Liver (tissue), 8 donors: ENCODE measurements at regions not wholly inside any gene's neighbourhood (a gene's known extent, or its start where the extent isn't known, plus 50 kb on each side); places are given as distances from the start of the nearest gene placed in this dataset.

ENCODE experiments used
- DNase-seq: peaks from one replicate; pipeline ENCODE4 v3.0.0-alpha.2; 2017; ENCODE audit warnings: low spot score
- H3K27ac ChIP-seq, 2 donors: one replicate each; pipeline ENCODE4 v1.7.0; 2013; ENCODE audit warnings: inconsistent platforms in 2 of 2, low read length in 2 of 2, control low read depth in 1 of 2, low read depth in 1 of 2, mild to moderate bottlenecking in 1 of 2
- H3K27me3 ChIP-seq, 4 donors: one replicate each; pipeline versions ENCODE4 v1.6.1 to v1.7.0; 2013; ENCODE audit warnings: low read length in 3 of 4, inconsistent platforms in 1 of 4, mild to moderate bottlenecking in 1 of 4, moderate library complexity in 1 of 4; ENCODE audit not compliant: control insufficient read depth in 4 of 4, insufficient read depth in 4 of 4
- H3K36me3 ChIP-seq, 4 donors: one replicate each; pipeline versions ENCODE4 v1.6.1 to v1.7.0; 2013; ENCODE audit warnings: low read length in 3 of 4, mild to moderate bottlenecking in 3 of 4, low read depth in 1 of 4, moderate library complexity in 1 of 4; ENCODE audit not compliant: control insufficient read depth in 4 of 4, insufficient read depth in 3 of 4
- H3K4me1 ChIP-seq, 4 donors: one replicate each; pipeline versions ENCODE4 v1.6.1 to v1.7.0; 2013; ENCODE audit warnings: low read length in 3 of 4, mild to moderate bottlenecking in 3 of 4, moderate library complexity in 1 of 4; ENCODE audit not compliant: control insufficient read depth in 4 of 4, insufficient read depth in 4 of 4
- H3K4me3 ChIP-seq, 3 donors: one replicate each; pipeline versions ENCODE4 v1.6.1 to v1.7.0; 2013; ENCODE audit warnings: low read length in 3 of 3, control low read depth in 1 of 3, low read depth in 1 of 3, mild to moderate bottlenecking in 1 of 3
- H3K9ac ChIP-seq, 2 donors: one replicate each; pipeline ENCODE4 v1.7.0; 2013; ENCODE audit warnings: low read length in 2 of 2, mild to moderate bottlenecking in 2 of 2, moderate library complexity in 2 of 2, control low read depth in 1 of 2, low read depth in 1 of 2
- H3K9me3 ChIP-seq, 4 donors: one replicate each; pipeline versions ENCODE4 v1.6.1 to v1.7.0; 2013; ENCODE audit warnings: low read length in 3 of 4; ENCODE audit not compliant: control insufficient read depth in 4 of 4
- EGR1 ChIP-seq, 2 donors: IDR thresholded peaks; 2 replicates each; pipeline ENCODE4 v1.6.1; 2016 to 2018; ENCODE audit warnings: antibody characterized with exemption in 2 of 2, low read depth in 2 of 2
- FOXA2 ChIP-seq: IDR thresholded peaks from 2 replicates; pipeline ENCODE4 v1.6.1; 2016; ENCODE audit warnings: antibody characterized with exemption
- GABPA ChIP-seq, 2 donors: IDR thresholded peaks in 1 of 2; conservative IDR thresholded peaks in 1 of 2; 2 replicates each; pipeline ENCODE4 v1.6.1; 2016; ENCODE audit warnings: antibody characterized with exemption in 2 of 2, mild to moderate bottlenecking in 1 of 2, moderate library complexity in 1 of 2
- NR2F2 ChIP-seq: IDR thresholded peaks from 2 replicates; pipeline ENCODE4 v1.6.1; 2016; ENCODE audit warnings: antibody characterized with exemption
- RAD21 ChIP-seq, 2 donors: IDR thresholded peaks; 2 replicates each; pipeline ENCODE4 v1.6.1; 2016; ENCODE audit warnings: antibody characterized with exemption in 2 of 2, mild to moderate bottlenecking in 2 of 2
- RXRA ChIP-seq, 2 donors: IDR thresholded peaks; 2 replicates each; pipeline ENCODE4 v1.6.1; 2017 to 2018; ENCODE audit warnings: antibody characterized with exemption in 2 of 2, mild to moderate bottlenecking in 1 of 2
- SP1 ChIP-seq: IDR thresholded peaks from 2 replicates; pipeline ENCODE4 v1.6.1; 2018; ENCODE audit warnings: antibody characterized with exemption, mild to moderate bottlenecking
- TAF1 ChIP-seq: conservative IDR thresholded peaks from 2 replicates; pipeline ENCODE4 v1.6.1; 2016; ENCODE audit warnings: antibody characterized with exemption, mild to moderate bottlenecking
- WGBS: extraction: QIAGEN DNeasy Blood & Tissue Kit; methylation state at CpG from one replicate; pipeline ENCODE4 v1.1.7; 2013; 5-methylcytosine and 5-hydroxymethylcytosine counted together
- TF ChIP-seq, protein P1 (sequence below): IDR thresholded peaks from 2 replicates; pipeline ENCODE4 v1.6.1; 2016; ENCODE audit warnings: antibody characterized with exemption
- TF ChIP-seq, protein P2 (sequence below): fragments of 150-350 bp; IDR thresholded peaks from 2 replicates; pipeline ENCODE4 v1.5.1; 2017; ENCODE audit warnings: improper control_type of control experiment, low read depth, low read length; ENCODE audit not compliant: missing input control
- TF ChIP-seq, protein P3 (sequence below): IDR thresholded peaks from 2 replicates; pipeline ENCODE4 v1.6.1; 2016; ENCODE audit warnings: antibody characterized with exemption, mild to moderate bottlenecking
- donor health status: healthy.
- donor health status: healthy.
- donor health status: healthy.
- donor health status: healthy.
- donor health status: healthy.

DNA sequence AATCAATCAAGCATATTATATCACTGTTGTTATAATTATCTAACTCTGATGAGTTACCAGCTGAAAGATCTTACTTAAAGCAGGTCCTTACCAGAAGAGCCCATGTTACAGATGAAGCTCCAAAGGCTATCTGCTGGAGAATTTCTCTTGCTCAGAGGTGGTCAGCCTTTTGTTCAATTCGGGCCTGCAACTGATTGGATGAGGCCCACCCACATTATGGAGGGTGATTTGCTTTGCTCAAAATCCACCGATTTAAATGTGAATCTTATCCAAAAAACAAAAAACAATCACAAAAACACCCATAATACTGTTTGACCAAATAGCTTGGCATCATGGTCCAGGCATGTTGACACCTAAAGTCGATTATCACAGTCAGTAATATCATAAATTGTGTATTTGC, 348.6 kb upstream of the ANO3 start:
- Histone ChIP-seq H3K4me3 (no peak overlapping the region), H3K9ac (no peak overlapping the region), H3K9me3 (no peaks in the 10 kb centered on the region), H3K27me3 (no peaks in the 10 kb centered on the region), H3K36me3 (no peaks in the 10 kb centered on the region), H3K27ac (no peak overlapping the region), H3K4me1 (peaks cover 0 to 4% (median 2%) of the 10 kb centered on the region in 4 donors)
- TF ChIP-seq EGR1 (IDR thresholded peaks at IDR 0.05; ENCODE audit: low read depth in 2 of 2) (no peak), TAF1 (no peak), SP1 (no peak)
- TF ChIP-seq, protein P1, sequence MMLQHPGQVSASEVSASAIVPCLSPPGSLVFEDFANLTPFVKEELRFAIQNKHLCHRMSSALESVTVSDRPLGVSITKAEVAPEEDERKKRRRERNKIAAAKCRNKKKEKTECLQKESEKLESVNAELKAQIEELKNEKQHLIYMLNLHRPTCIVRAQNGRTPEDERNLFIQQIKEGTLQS: no peak
- WGBS: 87% methylated on average over 3 of the region's 3 CpGs
- no peak for DNase-seq

DNA sequence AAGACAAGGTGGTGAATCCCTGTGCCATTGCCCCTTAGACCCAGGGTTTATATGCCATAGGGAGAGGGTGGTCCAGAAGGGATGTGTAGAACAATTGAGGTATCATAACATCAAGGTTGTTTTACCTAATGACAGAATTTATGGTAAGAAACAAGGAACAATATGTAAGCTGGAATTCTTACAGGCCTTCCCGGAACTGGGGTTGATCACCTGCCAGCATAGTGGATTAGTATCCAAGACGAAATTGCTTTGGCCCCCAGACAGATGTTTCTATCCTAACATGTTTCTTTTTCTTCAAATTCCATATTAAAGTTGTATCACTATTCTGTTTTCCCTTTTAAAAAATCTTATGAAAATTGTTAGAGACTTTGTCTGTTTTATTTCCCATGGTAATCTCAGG, 343.8 kb upstream of the ANO3 start:
- H3K36me3 ChIP-seq: no peaks in the 10 kb centered on the region
- H3K9me3 ChIP-seq: no peaks in the 10 kb centered on the region
- no peak for TF ChIP-seq GABPA (IDR thresholded peaks at IDR 0.05 in 1 of 2, conservative IDR thresholded peaks at IDR 0.05 in 1 of 2)
- TF ChIP-seq RAD21 (IDR thresholded peaks at IDR 0.05): no peak
- TF ChIP-seq, protein P2, sequence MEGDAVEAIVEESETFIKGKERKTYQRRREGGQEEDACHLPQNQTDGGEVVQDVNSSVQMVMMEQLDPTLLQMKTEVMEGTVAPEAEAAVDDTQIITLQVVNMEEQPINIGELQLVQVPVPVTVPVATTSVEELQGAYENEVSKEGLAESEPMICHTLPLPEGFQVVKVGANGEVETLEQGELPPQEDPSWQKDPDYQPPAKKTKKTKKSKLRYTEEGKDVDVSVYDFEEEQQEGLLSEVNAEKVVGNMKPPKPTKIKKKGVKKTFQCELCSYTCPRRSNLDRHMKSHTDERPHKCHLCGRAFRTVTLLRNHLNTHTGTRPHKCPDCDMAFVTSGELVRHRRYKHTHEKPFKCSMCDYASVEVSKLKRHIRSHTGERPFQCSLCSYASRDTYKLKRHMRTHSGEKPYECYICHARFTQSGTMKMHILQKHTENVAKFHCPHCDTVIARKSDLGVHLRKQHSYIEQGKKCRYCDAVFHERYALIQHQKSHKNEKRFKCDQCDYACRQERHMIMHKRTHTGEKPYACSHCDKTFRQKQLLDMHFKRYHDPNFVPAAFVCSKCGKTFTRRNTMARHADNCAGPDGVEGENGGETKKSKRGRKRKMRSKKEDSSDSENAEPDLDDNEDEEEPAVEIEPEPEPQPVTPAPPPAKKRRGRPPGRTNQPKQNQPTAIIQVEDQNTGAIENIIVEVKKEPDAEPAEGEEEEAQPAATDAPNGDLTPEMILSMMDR: no peak
- TF ChIP-seq, protein P3, sequence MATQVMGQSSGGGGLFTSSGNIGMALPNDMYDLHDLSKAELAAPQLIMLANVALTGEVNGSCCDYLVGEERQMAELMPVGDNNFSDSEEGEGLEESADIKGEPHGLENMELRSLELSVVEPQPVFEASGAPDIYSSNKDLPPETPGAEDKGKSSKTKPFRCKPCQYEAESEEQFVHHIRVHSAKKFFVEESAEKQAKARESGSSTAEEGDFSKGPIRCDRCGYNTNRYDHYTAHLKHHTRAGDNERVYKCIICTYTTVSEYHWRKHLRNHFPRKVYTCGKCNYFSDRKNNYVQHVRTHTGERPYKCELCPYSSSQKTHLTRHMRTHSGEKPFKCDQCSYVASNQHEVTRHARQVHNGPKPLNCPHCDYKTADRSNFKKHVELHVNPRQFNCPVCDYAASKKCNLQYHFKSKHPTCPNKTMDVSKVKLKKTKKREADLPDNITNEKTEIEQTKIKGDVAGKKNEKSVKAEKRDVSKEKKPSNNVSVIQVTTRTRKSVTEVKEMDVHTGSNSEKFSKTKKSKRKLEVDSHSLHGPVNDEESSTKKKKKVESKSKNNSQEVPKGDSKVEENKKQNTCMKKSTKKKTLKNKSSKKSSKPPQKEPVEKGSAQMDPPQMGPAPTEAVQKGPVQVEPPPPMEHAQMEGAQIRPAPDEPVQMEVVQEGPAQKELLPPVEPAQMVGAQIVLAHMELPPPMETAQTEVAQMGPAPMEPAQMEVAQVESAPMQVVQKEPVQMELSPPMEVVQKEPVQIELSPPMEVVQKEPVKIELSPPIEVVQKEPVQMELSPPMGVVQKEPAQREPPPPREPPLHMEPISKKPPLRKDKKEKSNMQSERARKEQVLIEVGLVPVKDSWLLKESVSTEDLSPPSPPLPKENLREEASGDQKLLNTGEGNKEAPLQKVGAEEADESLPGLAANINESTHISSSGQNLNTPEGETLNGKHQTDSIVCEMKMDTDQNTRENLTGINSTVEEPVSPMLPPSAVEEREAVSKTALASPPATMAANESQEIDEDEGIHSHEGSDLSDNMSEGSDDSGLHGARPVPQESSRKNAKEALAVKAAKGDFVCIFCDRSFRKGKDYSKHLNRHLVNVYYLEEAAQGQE: no peak
- TF ChIP-seq TAF1: no peak
- TF ChIP-seq, protein P1: no peak
- no peak for TF ChIP-seq FOXA2
- no peak for TF ChIP-seq EGR1 (IDR thresholded peaks at IDR 0.05; ENCODE audit: low read depth in 2 of 2)
- TF ChIP-seq NR2F2: no peak
- no peaks in the 10 kb centered on the region for H3K27me3 ChIP-seq
- no peak overlapping the region for H3K4me3 ChIP-seq
- no peaks in the 10 kb centered on the region for H3K4me1 ChIP-seq
- no peak overlapping the region for H3K27ac ChIP-seq
- H3K9ac ChIP-seq: no peak overlapping the region
- 73% methylated on average over 2 of the region's 2 CpGs for WGBS
- DNase-seq: no peak

DNA sequence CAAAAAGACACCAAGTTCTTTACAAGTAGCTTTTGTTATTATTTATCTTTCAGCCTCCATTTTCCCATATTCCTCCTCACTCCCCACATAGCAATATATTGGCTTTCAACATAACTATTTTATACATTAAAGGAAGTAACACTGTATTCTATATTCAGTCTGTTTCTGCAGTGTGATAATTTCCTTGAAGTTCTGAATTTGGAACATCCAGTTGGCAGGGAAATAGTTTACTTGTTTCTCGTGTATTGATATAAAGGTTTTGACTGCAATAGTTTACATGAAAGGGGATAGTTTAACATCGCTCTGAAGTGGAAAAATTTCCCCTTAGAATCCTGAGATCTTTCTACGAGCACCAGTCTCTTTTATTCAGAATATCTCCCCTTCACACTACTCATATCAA, 341.5 kb upstream of the ANO3 start:
- no peaks in the 10 kb centered on the region for H3K9me3 ChIP-seq
- 68% methylated on average over 3 of the region's 3 CpGs for WGBS
- no peaks in the 10 kb centered on the region for H3K27me3 ChIP-seq
- H3K4me3 ChIP-seq: no peak overlapping the region
- no peaks in the 10 kb centered on the region for H3K4me1 ChIP-seq
- TF ChIP-seq SP1 (no peak), RXRA (IDR thresholded peaks at IDR 0.05) (no peak), RAD21 (IDR thresholded peaks at IDR 0.05) (no peak), FOXA2 (no peak)
- H3K36me3 ChIP-seq: no peaks in the 10 kb centered on the region
- no peak for DNase-seq
- no peak overlapping the region for H3K9ac ChIP-seq
- H3K27ac ChIP-seq: no peak overlapping the region
